K562 (cell line): ENCODE measurements at regions not wholly inside any gene's neighbourhood (a gene's known extent, or its start where the extent isn't known, plus 50 kb on each side); places are given as distances from the start of the nearest gene placed in this dataset.

Experiments used
- CREM ChIP-seq: IDR thresholded peaks from 2 replicates; pipeline ENCODE4 v1.6.1; 2014; ENCODE audit warnings: antibody characterized with exemption, low read depth
- CTCF ChIP-seq, 3 experiments: IDR thresholded peaks in 2 of 3; conservative IDR thresholded peaks in 1 of 3; 2 replicates each; pipeline ENCODE4 v1.5.1; 2011 to 2012; ENCODE audit warnings: low read length in 3 of 3, mild to moderate bottlenecking in 3 of 3, control low read depth in 2 of 3, improper control_type of control experiment in 1 of 3, inconsistent platforms in 1 of 3, low read depth in 1 of 3, mixed read lengths in 1 of 3, moderate library complexity in 1 of 3; ENCODE audit not compliant: insufficient read depth in 2 of 3
- E2F1 ChIP-seq: sonication (generic); formaldehyde crosslinking; IDR thresholded peaks from 2 replicates; pipeline ENCODE4 v1.8.1; 2023; ENCODE audit warnings: mild to moderate bottlenecking, missing genetic modification reagents, moderate library complexity
- ELK1 ChIP-seq: sonication (generic); formaldehyde crosslinking; IDR thresholded peaks from 2 replicates; pipeline ENCODE4 v1.8.1; 2022; ENCODE audit warnings: missing genetic modification reagents
- MAFF ChIP-seq: IDR thresholded peaks from 2 replicates; pipeline ENCODE4 v1.6.1; 2012; ENCODE audit warnings: low read length, improper control_type of control experiment
- SREBF1 ChIP-seq: fragments of 150-350 bp; IDR thresholded peaks from 2 replicates; pipeline ENCODE4 v1.6.1; 2014; ENCODE audit warnings: antibody characterized with exemption, low read depth, low read length, borderline replicate concordance
- STAT5B ChIP-seq: fragments of 250-450 bp; sonication (Bioruptor Pico); IDR thresholded peaks from 2 replicates; pipeline ENCODE4 v1.8.0; 2021; ENCODE audit warnings: mild to moderate bottlenecking, inconsistent platforms
- TARDBP ChIP-seq: fragments of 450-650 bp; IDR thresholded peaks from 2 replicates; pipeline ENCODE4 v1.6.1; 2016
- USF2 ChIP-seq: sonication (generic); formaldehyde crosslinking; IDR thresholded peaks from 2 replicates; pipeline ENCODE4 v1.5.0; 2020; ENCODE audit warnings: missing genetic modification reagents
- YBX1 ChIP-seq: fragments of 450-650 bp; IDR thresholded peaks from 2 replicates; pipeline ENCODE4 v1.7.1; 2016; ENCODE audit warnings: mild to moderate bottlenecking
- ZFX ChIP-seq: sonication (generic); formaldehyde crosslinking; IDR thresholded peaks from 2 replicates; pipeline ENCODE4 v1.8.0; 2022; ENCODE audit warnings: mild to moderate bottlenecking, missing genetic modification reagents, moderate library complexity
- ZNF311 ChIP-seq: fragments of 250-450 bp; sonication (Bioruptor Pico); IDR thresholded peaks from 2 replicates; pipeline ENCODE4 v1.4.0; 2020; ENCODE audit warnings: mild to moderate bottlenecking, moderate library complexity
- ZNF512 ChIP-seq: IDR thresholded peaks from 2 replicates; pipeline ENCODE4 v1.6.1; 2016; ENCODE audit warnings: missing genetic modification characterization, missing compliant biosample characterization

GRCh38 chr10:131573256-131573655, 261.7 kb upstream of the TCERG1L start:
- no peak for TF ChIP-seq USF2 (CRISPR knock-in tag)
- TF ChIP-seq CREM: no peak
- TF ChIP-seq YBX1: no peak
- no peak for TF ChIP-seq MAFF
- TF ChIP-seq TARDBP: no peak
- no peak for TF ChIP-seq ZNF512 (tag)
- no peak for TF ChIP-seq ZNF311 (CRISPR knock-in tag)
- TF ChIP-seq SREBF1: no peak
- no peak for TF ChIP-seq E2F1 (CRISPR knock-in tag)
- TF ChIP-seq STAT5B (CRISPR knock-in tag): no peak
- TF ChIP-seq ELK1: no peak
- no peak for TF ChIP-seq ZFX (CRISPR knock-in tag)
- TF ChIP-seq CTCF (IDR thresholded peaks at IDR 0.05 in 2 of 3, conservative IDR thresholded peaks at IDR 0.05 in 1 of 3; ENCODE audit: insufficient read depth in 2 of 3, low read depth in 1 of 3, low read length in 3 of 3): no peak
